ENCODE measurements at regions not wholly inside any gene's neighbourhood (a gene's known extent, or its start where the extent isn't known, plus 50 kb on each side); places are given as distances from the start of the nearest gene placed in this dataset.

- no peak for TF ChIP-seq CTCF (IDR thresholded peaks at IDR 0.05)
- TF ChIP-seq PBX3 (IDR thresholded peaks at IDR 0.05): no peak
- TF ChIP-seq NRF1 (IDR thresholded peaks at IDR 0.05; ENCODE audit: low read depth, low read length): no peak
- TF ChIP-seq MAX (IDR thresholded peaks at IDR 0.05; ENCODE audit: low read depth): no peak
- no peak for TF ChIP-seq RAD21 (IDR thresholded peaks at IDR 0.05; ENCODE audit: low read length)
- no peak for TF ChIP-seq SIN3A (IDR thresholded peaks at IDR 0.05; ENCODE audit: borderline replicate concordance, low read depth, low read length)
- TF ChIP-seq RXRA (IDR thresholded peaks at IDR 0.05; ENCODE audit: borderline replicate concordance, low read depth): no peak
- no peak for TF ChIP-seq MXI1 (IDR thresholded peaks at IDR 0.05; ENCODE audit: low read depth, low read length)
- no peak for TF ChIP-seq TCF12 (IDR thresholded peaks at IDR 0.05)
- TF ChIP-seq REST (IDR thresholded peaks at IDR 0.05; ENCODE audit: low read depth, low read length): no peak
These were observed 138.8 kb upstream of the SOX6 start for GRCh38 chr11:16494918-16495691.

Data from SK-N-SH (cell line).